ENCODE measurements at regions not wholly inside any gene's neighbourhood (a gene's known extent, or its start where the extent isn't known, plus 50 kb on each side); places are given as distances from the start of the nearest gene placed in this dataset.
A peak's percentile ranks its signal among the peaks of the same experiment; 100 is the strongest.

GRCh38 chr10:2839081-2839725 is 228.1 kb upstream of the PFKP start:
- TF ChIP-seq CTCF (IDR thresholded peaks at IDR 0.05), result peak; percentile 64
- DNase-seq (peak; percentile 72), ATAC-seq (peak; percentile 77)
- H3K4me1 ChIP-seq, result no peaks in the 10 kb centered on the region
- no peak overlapping the region for H3K4me3 ChIP-seq
- intact Hi-C loops (cut with DNase I), result no loop called here
- H3K27me3 ChIP-seq, result peaks cover 9% of the 10 kb centered on the region
- no peaks in the 10 kb centered on the region for H3K9me3 ChIP-seq
- H3K27ac ChIP-seq, result no peak overlapping the region
- H3K36me3 ChIP-seq, result no peaks in the 10 kb centered on the region

GRCh38 chr10:2837674-2838073 is 229.7 kb upstream of the PFKP start:
- Histone ChIP-seq H3K4me3 (no peak overlapping the region), H3K9me3 (no peaks in the 10 kb centered on the region), H3K4me1 (no peaks in the 10 kb centered on the region), H3K27me3 (peaks cover 9% of the 10 kb centered on the region), H3K27ac (no peak overlapping the region), H3K36me3 (no peaks in the 10 kb centered on the region)
- intact Hi-C loops (cut with DNase I), result no loop called here
- TF ChIP-seq CTCF (IDR thresholded peaks at IDR 0.05), result no peak
- no peak for DNase-seq
- ATAC-seq, result no peak

GRCh38 chr10:2836921-2837662 is 230.3 kb upstream of the PFKP start:
- no peak for TF ChIP-seq CTCF (IDR thresholded peaks at IDR 0.05)
- intact Hi-C loops (cut with DNase I), result no loop called here
- peaks cover 9% of the 10 kb centered on the region for H3K27me3 ChIP-seq
- ATAC-seq (no peak), DNase-seq (no peak)
- H3K4me1 ChIP-seq, result no peaks in the 10 kb centered on the region
- no peaks in the 10 kb centered on the region for H3K36me3 ChIP-seq
- H3K4me3 ChIP-seq, result no peak overlapping the region
- no peaks in the 10 kb centered on the region for H3K9me3 ChIP-seq
- H3K27ac ChIP-seq, result no peak overlapping the region

- H3K9me3 ChIP-seq, result no peaks in the 10 kb centered on the region
- TF ChIP-seq CTCF (IDR thresholded peaks at IDR 0.05), result no peak
- DNase-seq, result no peak
Observed at GRCh38 chr10:2834214-2834613, 233.1 kb upstream of the PFKP start.

GRCh38 chr10:2831509-2831908 is 235.8 kb upstream of the PFKP start:
- no peak for TF ChIP-seq CTCF (IDR thresholded peaks at IDR 0.05)
- no peak overlapping the region for H3K27ac ChIP-seq
- no peak overlapping the region for H3K4me3 ChIP-seq
- peaks cover 10% of the 10 kb centered on the region for H3K27me3 ChIP-seq
- H3K4me1 ChIP-seq, result no peaks in the 10 kb centered on the region
- H3K9me3 ChIP-seq, result no peaks in the 10 kb centered on the region
- intact Hi-C loops (cut with DNase I), result no loop called here
- no peaks in the 10 kb centered on the region for H3K36me3 ChIP-seq
- ATAC-seq (no peak), DNase-seq (no peak)

More at GRCh38 chr10:2834214-2834613, 233.1 kb upstream of the PFKP start:
- no peaks in the 10 kb centered on the region for H3K36me3 ChIP-seq
- H3K27ac ChIP-seq, result no peak overlapping the region
- no peak overlapping the region for H3K4me3 ChIP-seq
- H3K4me1 ChIP-seq, result no peaks in the 10 kb centered on the region
- H3K27me3 ChIP-seq, result peaks cover 7% of the 10 kb centered on the region
- ATAC-seq, result no peak
- intact Hi-C loops (cut with DNase I), result no loop called here

Data from upper lobe of right lung (tissue), 1 donor.